GM21360 (cell line): ENCODE measurements at regions not wholly inside any gene's neighbourhood (a gene's known extent, or its start where the extent isn't known, plus 50 kb on each side); places are given as distances from the start of the nearest gene placed in this dataset.

Experiments
- ATAC-seq: cut with Tn5 transposase; IDR thresholded peaks from one replicate; pipeline ENCODE4 v1.9.1; 2021; ENCODE audit warnings: mild to moderate bottlenecking, moderate library complexity; ENCODE audit not compliant: unreplicated experiment

DNA sequence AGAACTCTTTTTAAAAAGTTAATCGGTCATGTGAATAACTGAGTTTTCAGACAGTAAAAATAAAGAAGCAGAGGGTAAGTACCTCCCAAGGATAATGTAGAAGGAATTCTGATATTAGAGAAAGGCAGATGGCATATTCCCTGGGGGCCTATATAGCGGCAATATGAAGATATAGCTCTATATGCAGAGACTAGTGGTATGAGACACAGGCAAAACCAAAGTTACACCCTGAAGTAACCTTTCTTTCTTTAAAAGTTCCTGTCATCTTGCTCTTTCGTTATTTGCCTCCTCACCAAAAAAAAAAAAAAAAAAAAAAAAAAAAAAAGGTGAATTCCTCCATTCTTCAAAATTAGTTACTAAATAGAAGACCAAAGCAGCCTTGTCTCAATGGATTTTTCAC, 76.2 kb upstream of the ARHGAP32 start:
- no peak for ATAC-seq

DNA sequence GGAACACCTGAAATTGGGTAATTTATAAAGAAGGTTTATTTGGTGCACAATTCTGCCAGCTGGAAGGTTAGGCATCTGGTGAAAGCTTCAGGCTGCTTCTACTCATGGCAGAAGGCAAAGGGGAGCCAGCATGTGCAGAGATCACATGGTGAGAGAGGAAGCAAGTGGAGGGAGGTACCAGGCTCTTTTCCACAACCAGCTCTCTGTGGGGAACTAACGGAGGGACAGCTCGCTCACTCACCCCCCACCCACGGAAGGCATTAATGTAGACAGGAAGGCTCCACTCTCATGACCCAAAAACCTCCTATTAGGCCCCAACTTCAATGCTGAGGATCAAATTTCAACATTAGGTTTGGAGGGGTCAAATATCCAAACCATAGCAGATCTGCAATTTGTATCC, 75.6 kb upstream of the ARHGAP32 start:
- ATAC-seq: no peak

DNA sequence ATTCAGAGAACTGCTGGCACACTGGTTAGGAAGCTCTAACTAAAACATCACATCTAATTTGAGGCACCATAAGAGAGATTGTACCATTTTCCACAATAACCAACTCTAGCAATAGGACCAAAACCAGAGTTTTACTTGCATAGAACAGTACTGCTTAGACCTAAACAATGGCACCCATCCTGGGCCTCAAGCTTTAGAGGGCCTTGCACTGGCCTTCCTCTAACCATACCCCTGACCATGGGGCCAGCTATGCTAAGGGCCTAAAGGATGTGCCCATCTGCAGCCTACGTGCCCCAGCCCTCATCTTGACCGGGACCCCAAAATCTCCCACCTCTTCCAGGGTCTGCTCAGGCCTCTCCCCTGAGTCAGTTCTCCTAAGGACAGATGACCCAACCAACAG, 74.4 kb upstream of the ARHGAP32 start:
- no peak for ATAC-seq

DNA sequence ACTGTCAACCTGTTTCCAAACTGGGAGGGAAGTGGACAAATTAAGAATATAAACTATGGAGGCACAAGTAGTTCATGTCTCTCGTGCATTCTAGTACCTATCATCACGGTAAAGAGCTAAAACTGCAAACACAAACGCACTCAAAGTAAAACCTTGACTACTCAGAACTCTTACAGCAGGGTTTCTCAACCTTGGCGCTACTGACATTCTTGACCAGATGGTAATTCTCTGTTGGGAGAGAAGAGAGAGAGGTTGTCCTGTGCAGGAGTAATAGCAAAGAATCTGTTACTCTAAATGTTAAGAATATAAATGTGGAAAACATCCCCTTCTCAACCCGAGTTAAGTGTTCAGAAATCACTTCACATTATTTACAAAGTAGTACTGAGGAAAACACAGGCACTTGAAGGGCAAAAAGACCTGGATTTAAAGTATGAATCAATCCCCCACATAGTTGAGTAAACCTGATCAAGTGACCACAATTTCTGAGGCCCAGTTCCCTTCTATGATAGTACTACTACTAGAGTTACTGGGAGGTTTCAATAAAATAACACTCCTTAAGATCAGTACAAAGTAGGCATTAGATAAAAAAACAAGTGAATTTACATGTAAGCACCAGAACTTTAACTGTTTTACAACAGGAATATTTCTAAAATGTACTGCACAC, 73.1 kb upstream of the ARHGAP32 start:
- no peak for ATAC-seq

DNA sequence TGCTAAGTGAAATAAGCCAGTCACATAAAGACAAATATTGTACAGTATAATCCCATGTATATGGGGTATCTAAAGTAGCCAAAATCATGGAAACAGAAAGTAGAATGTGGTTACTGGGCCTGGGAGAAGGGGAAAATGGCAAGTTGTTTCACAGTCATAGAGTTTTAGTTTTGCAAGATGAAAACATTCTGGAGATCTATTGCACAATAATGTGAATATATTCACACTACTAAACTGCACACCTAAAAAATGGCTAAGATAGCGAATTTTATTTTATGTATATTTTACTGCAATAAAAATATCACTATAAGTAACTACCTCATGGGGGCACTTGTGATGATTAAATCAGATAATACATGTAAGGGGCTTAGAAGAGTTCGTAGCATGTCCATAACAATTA, 72.0 kb upstream of the ARHGAP32 start:
- no peak for ATAC-seq

DNA sequence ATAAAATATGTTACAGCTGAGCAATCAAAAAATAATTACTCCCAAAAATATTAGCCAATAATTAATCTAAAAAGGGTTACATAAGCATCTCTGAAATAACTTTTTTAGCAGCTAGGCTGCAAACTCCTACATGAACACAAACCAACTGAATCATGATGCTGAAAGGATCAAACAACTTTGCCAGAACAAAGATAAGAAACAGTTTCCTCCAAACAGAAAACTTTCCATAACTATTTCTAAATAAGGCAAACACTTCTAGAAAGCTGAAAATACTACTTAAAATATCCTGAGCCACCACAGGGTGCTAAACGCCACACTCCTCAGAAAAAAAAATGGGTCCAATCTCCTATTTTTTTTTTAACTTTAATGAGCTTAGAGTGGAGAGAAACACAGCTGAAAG, 68.6 kb upstream of the ARHGAP32 start:
- no peak for ATAC-seq

DNA sequence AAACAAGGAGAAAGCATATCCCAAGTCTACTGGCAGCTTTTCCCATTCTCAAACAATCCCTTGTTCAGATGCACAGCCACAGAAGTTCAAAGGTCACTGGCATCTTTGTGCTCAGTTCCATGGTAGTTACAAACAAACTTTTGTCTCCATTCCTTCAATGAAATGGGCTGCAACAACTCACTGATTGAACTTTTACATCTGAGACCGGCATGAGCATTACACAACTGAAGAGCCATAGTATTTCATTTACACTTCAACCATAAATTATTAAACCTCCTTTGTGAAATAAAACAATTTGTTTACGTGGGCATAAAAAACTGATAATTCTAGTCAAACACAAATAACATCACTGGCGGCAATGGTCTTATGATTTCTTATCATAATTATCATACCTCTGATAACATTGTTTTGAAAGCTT, 67.8 kb upstream of the ARHGAP32 start:
- ATAC-seq: no peak

DNA sequence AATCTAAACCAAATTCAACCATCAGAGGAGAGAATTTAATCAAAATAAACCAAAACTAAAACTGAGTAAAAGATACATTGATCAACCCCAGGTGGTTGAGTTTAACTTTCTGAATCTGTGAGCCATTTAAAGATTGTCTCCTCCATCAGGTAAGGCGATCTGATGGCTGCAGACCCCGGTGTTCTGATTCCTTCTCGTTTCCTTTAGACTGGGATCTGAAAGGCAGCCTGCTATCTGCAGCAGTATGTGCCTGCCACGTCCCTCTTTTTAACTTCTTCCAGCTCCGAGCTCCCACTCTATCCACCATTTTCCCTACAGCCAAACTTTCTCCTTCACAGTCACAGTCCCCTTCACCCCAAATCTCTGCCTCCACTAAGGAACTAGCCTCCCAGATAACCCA, 66.1 kb upstream of the ARHGAP32 start:
- ATAC-seq: no peak

DNA sequence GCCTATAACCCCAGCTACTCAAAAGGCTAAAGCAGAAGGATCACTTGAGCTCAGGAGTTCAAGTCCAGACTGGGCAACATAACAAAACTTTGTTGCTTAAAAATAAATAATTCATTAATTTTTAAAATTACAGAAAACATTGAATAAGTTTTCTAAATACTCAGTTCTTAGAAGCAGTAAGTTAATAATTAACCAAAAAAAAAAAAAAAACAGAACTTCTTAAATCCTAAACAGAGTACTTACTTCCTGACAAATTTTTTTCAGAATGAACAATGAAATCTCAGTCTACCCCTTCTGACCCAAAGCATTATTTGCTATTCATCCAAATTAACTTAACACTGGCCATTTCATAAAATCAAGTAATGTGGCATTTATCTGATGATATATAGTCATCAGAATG, 65.4 kb upstream of the ARHGAP32 start:
- ATAC-seq: no peak

DNA sequence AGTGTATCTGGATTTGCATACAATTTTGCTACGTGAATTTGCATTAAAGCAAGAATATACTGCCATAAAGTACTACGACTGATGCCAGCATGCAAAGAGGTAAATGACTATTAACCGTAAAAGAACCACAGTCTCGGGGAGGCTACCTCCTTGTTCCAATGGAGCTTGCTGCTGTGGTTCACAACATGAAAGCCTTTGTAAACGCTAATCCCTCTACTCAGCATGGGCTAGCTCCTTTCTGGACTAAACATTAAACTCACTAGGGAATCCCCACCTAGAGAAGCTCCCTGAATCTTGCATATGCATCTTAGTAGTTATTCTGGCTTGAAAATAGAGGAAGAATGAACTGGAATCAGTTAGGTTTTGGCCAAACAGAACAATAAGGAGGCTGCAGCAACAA, 60.5 kb upstream of the ARHGAP32 start:
- no peak for ATAC-seq

DNA sequence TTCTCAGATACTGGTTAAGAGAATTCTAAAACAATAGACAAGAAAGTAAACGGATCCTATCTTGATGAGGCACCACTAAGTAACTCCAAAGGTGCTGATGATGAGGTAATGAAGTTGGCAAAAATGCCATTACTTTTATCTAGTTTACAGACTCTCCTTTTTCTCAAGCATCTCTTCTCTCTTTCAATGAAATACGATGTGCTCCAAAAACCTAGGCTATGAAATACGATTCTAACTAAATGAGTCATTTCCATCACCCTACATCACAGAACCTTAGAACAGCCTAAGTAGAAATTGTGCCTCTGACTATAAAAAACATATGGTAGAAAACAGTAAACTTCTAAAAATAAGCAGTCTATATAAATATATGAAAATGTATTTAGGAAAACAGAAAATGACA, 58.9 kb upstream of the ARHGAP32 start:
- no peak for ATAC-seq

DNA sequence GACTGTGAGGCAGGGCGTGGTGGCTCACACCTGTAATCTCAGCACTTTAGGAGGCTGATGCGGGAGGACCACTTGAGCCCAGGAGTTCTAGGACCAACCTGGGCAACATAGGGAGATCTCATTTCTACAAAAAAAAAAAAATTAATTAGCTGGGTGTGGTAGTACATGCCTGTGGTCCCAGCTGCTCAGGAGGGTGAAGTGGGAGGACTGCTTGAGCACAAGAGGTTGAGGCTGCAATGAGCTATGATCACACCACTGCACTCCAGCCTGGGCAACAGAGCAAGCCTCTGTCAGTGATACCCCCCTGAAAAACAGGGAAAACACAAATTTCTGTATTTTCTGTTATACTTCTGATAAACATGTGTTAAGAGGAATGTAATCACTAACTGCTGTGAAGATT, 57.8 kb upstream of the ARHGAP32 start:
- ATAC-seq: no peak

DNA sequence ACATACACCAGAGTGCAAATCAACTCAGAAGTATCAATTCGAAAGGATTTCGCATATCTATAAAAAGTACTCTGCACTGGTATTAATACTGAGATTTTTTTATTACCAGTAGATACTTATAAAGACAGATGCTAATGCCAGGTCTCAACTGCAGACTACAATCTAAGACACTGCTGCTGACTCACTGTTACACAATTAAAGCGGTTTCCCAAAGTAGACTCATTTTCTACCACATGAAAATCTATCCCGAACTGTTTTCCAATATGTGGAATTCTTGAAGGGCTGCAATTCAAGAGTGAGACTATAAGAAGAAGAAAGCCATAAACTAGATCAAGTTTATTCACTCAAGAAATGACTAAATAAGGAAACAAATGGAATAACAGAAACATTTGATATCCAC, 57.2 kb upstream of the ARHGAP32 start:
- ATAC-seq: no peak

DNA sequence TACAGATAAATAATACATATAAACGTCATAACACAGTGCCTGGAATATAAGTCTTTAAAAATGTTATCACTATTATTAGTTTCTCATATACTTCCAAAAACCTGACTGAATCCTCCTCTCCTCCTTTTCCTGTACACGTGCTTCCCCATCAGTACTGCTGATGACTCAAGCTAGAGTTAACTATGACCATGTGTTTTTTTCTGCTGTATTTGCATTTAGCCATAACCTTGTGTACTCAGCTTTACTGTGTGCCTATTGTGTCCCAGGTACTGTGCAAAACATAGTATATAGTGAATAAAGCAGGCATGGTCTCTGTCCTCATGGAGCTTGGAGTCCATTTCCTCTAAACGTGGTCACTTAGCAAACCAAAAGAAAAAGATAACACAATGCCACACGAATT, 56.5 kb upstream of the ARHGAP32 start:
- no peak for ATAC-seq

DNA sequence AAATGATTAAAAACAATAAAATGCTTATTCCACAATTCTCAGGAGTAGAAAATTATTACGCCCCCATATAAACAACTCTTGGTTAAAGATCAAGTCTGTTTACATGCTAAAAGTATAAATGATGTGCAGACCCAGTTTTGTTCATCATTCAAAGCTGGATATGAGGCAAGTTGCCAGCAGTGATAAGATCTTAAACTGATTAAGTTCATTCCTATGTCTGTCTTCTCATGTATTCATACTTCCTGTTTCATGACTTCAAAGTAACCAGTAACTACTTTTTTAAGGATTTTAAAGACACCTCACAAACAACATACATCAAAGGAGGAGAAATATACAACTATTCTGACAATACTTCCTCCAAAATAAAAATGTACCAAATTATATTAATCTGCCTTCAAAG, 55.0 kb upstream of the ARHGAP32 start:
- ATAC-seq: no peak

DNA sequence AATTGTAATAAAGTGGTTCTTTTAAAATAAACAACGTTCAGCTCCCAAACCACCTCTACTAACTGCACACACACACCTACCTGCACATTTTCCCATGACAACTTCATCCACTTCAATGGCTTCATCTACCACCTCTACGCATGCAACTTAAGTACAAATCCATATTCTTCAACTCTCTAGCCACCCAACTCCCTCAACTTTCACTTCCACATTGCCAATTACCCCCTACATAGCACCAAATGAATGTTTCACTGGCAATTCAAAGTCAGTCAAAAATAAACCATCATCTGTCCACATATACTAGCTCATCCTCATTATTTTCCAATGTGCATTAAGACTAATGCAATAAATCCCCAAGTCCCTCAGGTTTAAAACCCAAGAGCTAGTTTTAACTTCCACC, 50.7 kb upstream of the ARHGAP32 start:
- ATAC-seq: no peak
